Prostate gland (tissue), 2 donors: ENCODE measurements at regions not wholly inside any gene's neighbourhood (a gene's known extent, or its start where the extent isn't known, plus 50 kb on each side); places are given as distances from the start of the nearest gene placed in this dataset.

Source experiments
- CTCF ChIP-seq, 4 experiments: fragments of 200-600 bp in 2 of 4; fragments of 450-650 bp in 2 of 4; sonication (generic) in 2 of 4; IDR thresholded peaks; 1 replicate in 3 of 4; 2 replicates in 1 of 4; pipeline ENCODE4 v1.5.1; 2016 to 2019; ENCODE audit warnings: antibody characterized with exemption in 4 of 4, mild to moderate bottlenecking in 2 of 4, moderate library complexity in 2 of 4
- POLR2AphosphoS5 ChIP-seq: sonication (generic); formaldehyde crosslinking; IDR thresholded peaks from one replicate; pipeline ENCODE4 v1.6.1; 2017; ENCODE audit warnings: antibody characterized with exemption

- TF ChIP-seq CTCF (IDR thresholded peaks at IDR 0.05) = no peak
- TF ChIP-seq POLR2AphosphoS5 = no peak
These were observed 124.1 kb upstream of the RFLNA start for GRCh38 chr12:124170760-124171159.
